H1 (cell line): ENCODE measurements at regions not wholly inside any gene's neighbourhood (a gene's known extent, or its start where the extent isn't known, plus 50 kb on each side); places are given as distances from the start of the nearest gene placed in this dataset.

Source experiments
- CREB1 ChIP-seq: IDR thresholded peaks from 2 replicates; pipeline ENCODE4 v1.6.1; 2012; ENCODE audit warnings: inconsistent platforms
- KDM5A ChIP-seq: fragments of 200-600 bp; IDR thresholded peaks from 2 replicates; pipeline ENCODE4 v1.7.1; 2012; ENCODE audit warnings: mild to moderate bottlenecking, low read length, inconsistent platforms, mixed read lengths
- RAD21 ChIP-seq, 2 experiments: IDR thresholded peaks in 1 of 2; conservative IDR thresholded peaks in 1 of 2; 2 replicates each; pipeline ENCODE4 v1.6.1; 2011; ENCODE audit warnings: low read depth in 2 of 2, low read length in 2 of 2, improper control_type of control experiment in 1 of 2, inconsistent platforms in 1 of 2, mild to moderate bottlenecking in 1 of 2, moderate library complexity in 1 of 2

DNA sequence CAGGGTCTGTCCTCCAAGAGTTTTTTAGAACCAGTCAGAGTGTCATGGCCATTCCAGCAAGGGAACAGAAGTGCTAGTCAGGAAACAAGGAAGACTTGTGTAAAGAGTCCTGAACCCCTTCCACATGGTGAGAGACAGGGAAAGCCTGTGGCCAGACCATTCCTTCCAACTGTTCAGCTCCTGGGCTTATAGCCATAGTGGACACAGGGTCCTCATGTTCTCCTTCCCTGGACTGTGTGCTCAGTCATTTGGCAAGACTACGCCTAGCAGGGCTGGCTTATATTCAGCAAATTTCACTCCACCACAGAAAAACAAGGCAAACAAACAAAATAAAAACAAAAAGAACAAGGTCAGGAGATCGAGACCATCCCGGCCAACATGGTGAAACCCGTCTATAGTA lies 60.5 kb downstream of the NRN1 start (continued):
- no peak for TF ChIP-seq CREB1
- TF ChIP-seq RAD21 (IDR thresholded peaks at IDR 0.05 in 1 of 2, conservative IDR thresholded peaks at IDR 0.05 in 1 of 2; ENCODE audit: low read depth in 2 of 2, low read length in 2 of 2) = no peak
- no peak for TF ChIP-seq KDM5A
